K562 (cell line): ENCODE measurements at regions not wholly inside any gene's neighbourhood (a gene's known extent, or its start where the extent isn't known, plus 50 kb on each side); places are given as distances from the start of the nearest gene placed in this dataset.

Source experiments
- CHD1 ChIP-seq: fragments of 200-600 bp; sonication (generic); IDR thresholded peaks from one replicate; pipeline ENCODE4 v1.6.1; 2012; ENCODE audit warnings: mild to moderate bottlenecking, moderate library complexity, low read length, inconsistent platforms
- ESRRA ChIP-seq: fragments of 450-650 bp; IDR thresholded peaks from 2 replicates; pipeline ENCODE4 v1.6.1; 2014; ENCODE audit warnings: low read depth, mild to moderate bottlenecking, moderate library complexity, borderline replicate concordance
- KLF1 ChIP-seq: fragments of 450-650 bp; IDR thresholded peaks from 2 replicates; pipeline ENCODE4 v1.6.1; 2016; ENCODE audit warnings: missing genetic modification characterization, missing compliant biosample characterization
- MXI1 ChIP-seq: IDR thresholded peaks from 2 replicates; pipeline ENCODE4 v1.6.1; 2011; ENCODE audit warnings: low read depth, mild to moderate bottlenecking, improper control_type of control experiment, low read length
- NCOA2 ChIP-seq, 2 experiments: fragments of 450-650 bp; IDR thresholded peaks; 2 replicates each; pipeline ENCODE4 v1.6.1; 2018; ENCODE audit warnings: mild to moderate bottlenecking in 2 of 2, moderate library complexity in 1 of 2; ENCODE audit not compliant: partially characterized antibody in 2 of 2
- NFE2L1 ChIP-seq: fragments of 450-650 bp; IDR thresholded peaks from 2 replicates; pipeline ENCODE4 v1.6.1; 2016; ENCODE audit warnings: missing genetic modification characterization, low read depth, mild to moderate bottlenecking, missing compliant biosample characterization, moderate library complexity, borderline replicate concordance
- POLR2B ChIP-seq: fragments of 450-650 bp; IDR thresholded peaks from 2 replicates; pipeline ENCODE4 v1.6.1; 2018; ENCODE audit warnings: low read depth; ENCODE audit not compliant: partially characterized antibody
- SIN3A ChIP-seq, 2 experiments: fragments of 150-350 bp in 1 of 2; IDR thresholded peaks; 2 replicates each; pipeline ENCODE4 v1.6.1; 2011 to 2016; ENCODE audit warnings: borderline replicate concordance in 2 of 2, low read depth in 2 of 2, low read length in 2 of 2, mild to moderate bottlenecking in 2 of 2, moderate library complexity in 2 of 2; ENCODE audit not compliant: control insufficient read depth in 1 of 2
- SNRNP70 ChIP-seq: fragments of 200-400 bp; formaldehyde crosslinking; optimal IDR thresholded peaks from 2 replicates; pipeline ENCODE3; 2017; ENCODE audit warnings: low read depth, low read length
- TSC22D4 ChIP-seq: fragments of 450-650 bp; IDR thresholded peaks from 2 replicates; pipeline ENCODE4 v1.6.1; 2016; ENCODE audit warnings: missing genetic modification characterization, missing biosample characterization, control low read depth
- ZHX1 ChIP-seq: fragments of 150-350 bp; conservative IDR thresholded peaks from 2 replicates; pipeline ENCODE4 v1.6.1; 2014; ENCODE audit warnings: low read length
- ZNF512 ChIP-seq: IDR thresholded peaks from 2 replicates; pipeline ENCODE4 v1.6.1; 2016; ENCODE audit warnings: missing genetic modification characterization, missing compliant biosample characterization
- TF ChIP-seq, protein P1 (sequence below): fragments of 450-650 bp; formaldehyde crosslinking; IDR thresholded peaks from 2 replicates; pipeline ENCODE4 v1.4.0; 2020; ENCODE audit warnings: mild to moderate bottlenecking, moderate library complexity
- TF ChIP-seq, protein P2 (sequence below): fragments of 250-450 bp; sonication (Bioruptor Pico); IDR thresholded peaks from 2 replicates; pipeline ENCODE4 v1.4.0; 2020
- TF ChIP-seq, protein P3 (sequence below): sonication (generic); formaldehyde crosslinking; IDR thresholded peaks from 2 replicates; pipeline ENCODE4 v1.4.0; 2020; ENCODE audit warnings: mild to moderate bottlenecking, missing genetic modification reagents
- TF ChIP-seq, protein P4 (sequence below): fragments of 450-650 bp; IDR thresholded peaks from 2 replicates; pipeline ENCODE4 v1.7.0; 2016; ENCODE audit warnings: borderline replicate concordance

- TF ChIP-seq, protein P1, sequence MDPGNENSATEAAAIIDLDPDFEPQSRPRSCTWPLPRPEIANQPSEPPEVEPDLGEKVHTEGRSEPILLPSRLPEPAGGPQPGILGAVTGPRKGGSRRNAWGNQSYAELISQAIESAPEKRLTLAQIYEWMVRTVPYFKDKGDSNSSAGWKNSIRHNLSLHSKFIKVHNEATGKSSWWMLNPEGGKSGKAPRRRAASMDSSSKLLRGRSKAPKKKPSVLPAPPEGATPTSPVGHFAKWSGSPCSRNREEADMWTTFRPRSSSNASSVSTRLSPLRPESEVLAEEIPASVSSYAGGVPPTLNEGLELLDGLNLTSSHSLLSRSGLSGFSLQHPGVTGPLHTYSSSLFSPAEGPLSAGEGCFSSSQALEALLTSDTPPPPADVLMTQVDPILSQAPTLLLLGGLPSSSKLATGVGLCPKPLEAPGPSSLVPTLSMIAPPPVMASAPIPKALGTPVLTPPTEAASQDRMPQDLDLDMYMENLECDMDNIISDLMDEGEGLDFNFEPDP = no peak
- TF ChIP-seq MXI1 (no peak), POLR2B (no peak), TSC22D4 (tag) (no peak), NFE2L1 (no peak), ZNF512 (tag) (no peak), SNRNP70 (no peak), ZHX1 (no peak), CHD1 (no peak), KLF1 (tag) (no peak), NCOA2 (IDR thresholded peaks at IDR 0.05; ENCODE audit: partially characterized antibody in 2 of 2) (no peak), SIN3A (IDR thresholded peaks at IDR 0.05; ENCODE audit: borderline replicate concordance in 2 of 2, control insufficient read depth in 1 of 2, low read depth in 2 of 2, low read length in 2 of 2) (no peak), ESRRA (no peak)
- TF ChIP-seq, protein P2, sequence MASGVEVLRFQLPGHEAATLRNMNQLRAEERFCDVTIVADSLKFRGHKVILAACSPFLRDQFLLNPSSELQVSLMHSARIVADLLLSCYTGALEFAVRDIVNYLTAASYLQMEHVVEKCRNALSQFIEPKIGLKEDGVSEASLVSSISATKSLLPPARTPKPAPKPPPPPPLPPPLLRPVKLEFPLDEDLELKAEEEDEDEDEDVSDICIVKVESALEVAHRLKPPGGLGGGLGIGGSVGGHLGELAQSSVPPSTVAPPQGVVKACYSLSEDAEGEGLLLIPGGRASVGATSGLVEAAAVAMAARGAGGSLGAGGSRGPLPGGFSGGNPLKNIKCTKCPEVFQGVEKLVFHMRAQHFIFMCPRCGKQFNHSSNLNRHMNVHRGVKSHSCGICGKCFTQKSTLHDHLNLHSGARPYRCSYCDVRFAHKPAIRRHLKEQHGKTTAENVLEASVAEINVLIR (CRISPR knock-in tag) = 0 out of 2 replicates have a peak, but pooled peaks have one; percentile 11
- TF ChIP-seq, protein P3, sequence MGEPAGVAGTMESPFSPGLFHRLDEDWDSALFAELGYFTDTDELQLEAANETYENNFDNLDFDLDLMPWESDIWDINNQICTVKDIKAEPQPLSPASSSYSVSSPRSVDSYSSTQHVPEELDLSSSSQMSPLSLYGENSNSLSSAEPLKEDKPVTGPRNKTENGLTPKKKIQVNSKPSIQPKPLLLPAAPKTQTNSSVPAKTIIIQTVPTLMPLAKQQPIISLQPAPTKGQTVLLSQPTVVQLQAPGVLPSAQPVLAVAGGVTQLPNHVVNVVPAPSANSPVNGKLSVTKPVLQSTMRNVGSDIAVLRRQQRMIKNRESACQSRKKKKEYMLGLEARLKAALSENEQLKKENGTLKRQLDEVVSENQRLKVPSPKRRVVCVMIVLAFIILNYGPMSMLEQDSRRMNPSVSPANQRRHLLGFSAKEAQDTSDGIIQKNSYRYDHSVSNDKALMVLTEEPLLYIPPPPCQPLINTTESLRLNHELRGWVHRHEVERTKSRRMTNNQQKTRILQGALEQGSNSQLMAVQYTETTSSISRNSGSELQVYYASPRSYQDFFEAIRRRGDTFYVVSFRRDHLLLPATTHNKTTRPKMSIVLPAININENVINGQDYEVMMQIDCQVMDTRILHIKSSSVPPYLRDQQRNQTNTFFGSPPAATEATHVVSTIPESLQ (CRISPR knock-in tag) = no peak
- TF ChIP-seq, protein P4, sequence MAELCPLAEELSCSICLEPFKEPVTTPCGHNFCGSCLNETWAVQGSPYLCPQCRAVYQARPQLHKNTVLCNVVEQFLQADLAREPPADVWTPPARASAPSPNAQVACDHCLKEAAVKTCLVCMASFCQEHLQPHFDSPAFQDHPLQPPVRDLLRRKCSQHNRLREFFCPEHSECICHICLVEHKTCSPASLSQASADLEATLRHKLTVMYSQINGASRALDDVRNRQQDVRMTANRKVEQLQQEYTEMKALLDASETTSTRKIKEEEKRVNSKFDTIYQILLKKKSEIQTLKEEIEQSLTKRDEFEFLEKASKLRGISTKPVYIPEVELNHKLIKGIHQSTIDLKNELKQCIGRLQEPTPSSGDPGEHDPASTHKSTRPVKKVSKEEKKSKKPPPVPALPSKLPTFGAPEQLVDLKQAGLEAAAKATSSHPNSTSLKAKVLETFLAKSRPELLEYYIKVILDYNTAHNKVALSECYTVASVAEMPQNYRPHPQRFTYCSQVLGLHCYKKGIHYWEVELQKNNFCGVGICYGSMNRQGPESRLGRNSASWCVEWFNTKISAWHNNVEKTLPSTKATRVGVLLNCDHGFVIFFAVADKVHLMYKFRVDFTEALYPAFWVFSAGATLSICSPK = no peak
These were observed 129.7 kb downstream of the DUSP10 start (continued) for GRCh38 chr1:221612047-221612777.
